Vagina (tissue), 2 donors: ENCODE measurements at regions not wholly inside any gene's neighbourhood (a gene's known extent, or its start where the extent isn't known, plus 50 kb on each side); places are given as distances from the start of the nearest gene placed in this dataset.

Experiments
- POLR2A ChIP-seq, 2 donors: fragments of 450-650 bp; IDR thresholded peaks; one replicate each; pipeline ENCODE4 v1.6.1; 2017; ENCODE audit warnings: antibody characterized with exemption in 2 of 2, mild to moderate bottlenecking in 2 of 2, moderate library complexity in 2 of 2
- TF ChIP-seq, protein P1 (sequence below), 3 experiments: fragments of 450-650 bp in 2 of 3; fragments of 200-600 bp in 1 of 3; sonication (generic) in 1 of 3; IDR thresholded peaks; one replicate each; pipeline ENCODE4 v1.5.1; 2017 to 2019; ENCODE audit warnings: antibody characterized with exemption in 3 of 3, mild to moderate bottlenecking in 2 of 3, moderate library complexity in 2 of 3

GRCh38 chrX:114221445-114221844 lies 362.4 kb upstream of the HTR2C start:
- TF ChIP-seq, protein P1, sequence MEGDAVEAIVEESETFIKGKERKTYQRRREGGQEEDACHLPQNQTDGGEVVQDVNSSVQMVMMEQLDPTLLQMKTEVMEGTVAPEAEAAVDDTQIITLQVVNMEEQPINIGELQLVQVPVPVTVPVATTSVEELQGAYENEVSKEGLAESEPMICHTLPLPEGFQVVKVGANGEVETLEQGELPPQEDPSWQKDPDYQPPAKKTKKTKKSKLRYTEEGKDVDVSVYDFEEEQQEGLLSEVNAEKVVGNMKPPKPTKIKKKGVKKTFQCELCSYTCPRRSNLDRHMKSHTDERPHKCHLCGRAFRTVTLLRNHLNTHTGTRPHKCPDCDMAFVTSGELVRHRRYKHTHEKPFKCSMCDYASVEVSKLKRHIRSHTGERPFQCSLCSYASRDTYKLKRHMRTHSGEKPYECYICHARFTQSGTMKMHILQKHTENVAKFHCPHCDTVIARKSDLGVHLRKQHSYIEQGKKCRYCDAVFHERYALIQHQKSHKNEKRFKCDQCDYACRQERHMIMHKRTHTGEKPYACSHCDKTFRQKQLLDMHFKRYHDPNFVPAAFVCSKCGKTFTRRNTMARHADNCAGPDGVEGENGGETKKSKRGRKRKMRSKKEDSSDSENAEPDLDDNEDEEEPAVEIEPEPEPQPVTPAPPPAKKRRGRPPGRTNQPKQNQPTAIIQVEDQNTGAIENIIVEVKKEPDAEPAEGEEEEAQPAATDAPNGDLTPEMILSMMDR (IDR thresholded peaks at IDR 0.05) = no peak
- no peak for TF ChIP-seq POLR2A (IDR thresholded peaks at IDR 0.05)
